HG03025 (cell line): ENCODE measurements at regions not wholly inside any gene's neighbourhood (a gene's known extent, or its start where the extent isn't known, plus 50 kb on each side); places are given as distances from the start of the nearest gene placed in this dataset.
"Not testable (repeated sequence)": the region's sequence is repeated elsewhere in the genome, so short reads cannot be mapped to it uniquely, and the experiment has no call there.

Experiments used
- ATAC-seq: cut with Tn5 transposase; IDR thresholded peaks from one replicate; pipeline ENCODE4 v1.9.1; 2021; ENCODE audit warnings: mild to moderate bottlenecking, moderate library complexity; ENCODE audit not compliant: unreplicated experiment, low FRiP score

GRCh38 chr4:57740625-57741190, 630.5 kb upstream of the IGFBP7 start:
- ATAC-seq: no peak

DNA sequence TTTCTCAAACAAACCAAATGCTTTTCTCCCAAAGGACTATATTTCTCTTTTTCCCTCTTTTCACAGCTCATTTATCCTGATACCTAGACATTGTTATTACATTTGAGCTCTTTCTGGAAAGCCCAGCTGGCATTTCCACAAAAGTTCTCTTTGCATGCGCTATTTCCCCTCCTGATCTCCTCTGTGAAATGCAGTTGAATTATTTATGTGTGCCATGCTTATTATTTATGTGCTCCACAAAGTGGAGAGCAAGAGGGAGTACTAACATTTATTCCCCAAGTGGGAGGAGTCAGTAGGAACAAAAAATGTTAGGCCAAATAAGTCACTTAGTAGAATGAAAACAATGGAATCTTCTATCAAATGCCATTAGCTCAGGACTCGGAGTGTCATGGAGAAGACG, 626.6 kb upstream of the IGFBP7 start:
- no peak for ATAC-seq

DNA sequence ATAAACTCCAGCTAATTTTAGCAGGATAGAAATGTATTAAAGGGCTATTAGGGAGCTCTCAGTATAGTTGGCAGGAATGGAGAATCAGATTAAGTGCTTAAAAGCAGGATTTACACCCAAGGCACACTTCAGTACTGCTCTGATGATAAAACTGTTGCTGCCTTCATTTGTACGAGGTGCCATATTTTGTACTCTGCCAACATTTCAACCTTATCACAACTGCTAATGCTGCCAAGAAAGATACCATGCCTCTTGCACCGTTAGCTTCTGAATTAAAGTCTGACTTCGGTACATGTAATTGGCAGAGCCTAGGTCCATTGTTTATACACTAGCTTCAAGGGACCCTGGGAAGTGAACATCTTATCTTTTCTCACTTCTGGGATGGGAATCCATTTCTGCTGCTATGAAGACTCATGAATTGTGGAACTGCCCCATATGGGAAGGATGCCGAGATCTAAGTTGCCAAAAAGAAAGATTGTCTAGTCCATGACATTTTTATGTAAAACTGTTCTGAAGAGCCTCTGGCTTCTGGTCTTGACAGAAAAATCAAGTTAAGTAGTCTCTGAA, 624.0 kb upstream of the IGFBP7 start:
- no peak for ATAC-seq

GRCh38 chr4:57729775-57730570, 619.8 kb upstream of the IGFBP7 start:
- not testable (repeated sequence) for ATAC-seq

DNA sequence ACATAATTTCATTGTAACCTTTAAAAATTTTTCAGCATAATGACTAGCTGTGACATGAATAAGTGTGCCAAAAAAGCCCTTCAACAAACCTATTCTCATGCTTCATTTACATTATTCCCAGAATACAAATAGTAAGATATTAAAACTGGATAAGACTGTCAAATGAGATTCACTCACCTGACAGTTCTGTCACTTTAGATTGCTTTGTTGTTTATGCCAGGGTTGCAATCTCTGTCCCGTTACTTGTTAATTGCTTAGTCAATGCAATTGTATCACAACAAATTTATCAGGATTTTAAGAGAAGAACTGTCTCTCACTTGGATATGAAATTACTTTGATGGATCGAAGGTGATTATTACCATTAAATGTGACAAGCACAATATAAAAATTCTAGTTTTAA, 616.0 kb upstream of the IGFBP7 start:
- ATAC-seq: no peak

DNA sequence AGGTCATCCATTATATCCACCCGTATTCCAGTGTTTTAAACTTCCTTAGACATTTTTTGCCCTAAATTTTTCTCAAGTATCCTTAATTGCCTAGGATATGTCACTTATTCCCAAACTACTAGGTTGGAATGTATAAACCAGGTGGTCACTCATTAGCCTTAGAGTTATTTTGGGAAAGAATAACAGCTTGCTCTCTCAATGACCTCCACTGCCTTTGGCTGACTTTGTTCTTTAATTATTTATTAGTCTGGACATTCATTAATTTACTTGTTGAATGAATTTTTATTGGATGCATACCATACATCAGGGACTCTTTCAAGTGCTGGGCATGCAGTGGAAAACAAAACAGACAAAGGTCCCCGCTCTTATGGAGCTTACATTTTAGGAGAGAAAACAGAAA, 609.3 kb upstream of the IGFBP7 start:
- ATAC-seq: no peak

- not testable (repeated sequence) for ATAC-seq
These were observed 604.1 kb upstream of the IGFBP7 start for GRCh38 chr4:57714313-57714712.

DNA sequence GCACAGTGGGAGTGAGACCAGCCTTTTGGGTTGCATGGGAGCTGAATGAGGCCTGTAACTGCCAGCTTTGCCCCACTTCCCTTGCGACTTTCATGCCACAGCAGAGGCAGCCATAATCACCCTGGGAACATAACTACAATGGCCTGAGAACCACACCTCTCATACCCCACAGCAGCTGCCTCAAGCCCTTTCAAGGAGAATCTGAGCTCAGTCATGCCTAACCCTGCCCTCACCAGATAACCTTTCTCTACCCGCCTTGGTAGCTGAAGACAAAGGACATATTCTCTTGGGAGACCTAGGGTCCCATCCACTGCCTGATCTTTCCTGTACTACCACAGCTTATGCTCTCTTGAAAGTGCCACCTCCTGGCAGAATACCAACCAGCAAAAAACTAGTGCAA, 599.9 kb upstream of the IGFBP7 start:
- ATAC-seq: no peak

DNA sequence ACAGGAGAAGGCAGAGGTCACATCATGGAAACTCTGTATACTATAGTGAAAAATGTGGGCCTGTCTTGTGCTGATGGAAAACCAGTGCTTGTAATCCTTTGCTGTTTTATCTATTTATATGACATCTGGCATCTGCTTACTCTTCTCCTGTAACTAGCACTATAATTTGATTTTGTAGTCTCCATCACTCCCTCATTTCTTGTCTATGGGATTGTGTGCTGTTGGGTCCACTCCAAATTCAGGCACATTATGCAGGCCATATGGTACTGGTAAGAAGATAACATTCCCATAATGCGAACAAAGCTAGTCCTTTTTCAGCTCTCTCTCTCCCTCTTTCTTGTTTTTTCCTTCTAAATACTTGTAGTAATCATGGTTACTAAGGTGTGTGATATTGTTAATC, 581.2 kb upstream of the IGFBP7 start:
- ATAC-seq: no peak

- ATAC-seq: no peak
These were observed 579.6 kb upstream of the IGFBP7 start for GRCh38 chr4:57689693-57690205.

DNA sequence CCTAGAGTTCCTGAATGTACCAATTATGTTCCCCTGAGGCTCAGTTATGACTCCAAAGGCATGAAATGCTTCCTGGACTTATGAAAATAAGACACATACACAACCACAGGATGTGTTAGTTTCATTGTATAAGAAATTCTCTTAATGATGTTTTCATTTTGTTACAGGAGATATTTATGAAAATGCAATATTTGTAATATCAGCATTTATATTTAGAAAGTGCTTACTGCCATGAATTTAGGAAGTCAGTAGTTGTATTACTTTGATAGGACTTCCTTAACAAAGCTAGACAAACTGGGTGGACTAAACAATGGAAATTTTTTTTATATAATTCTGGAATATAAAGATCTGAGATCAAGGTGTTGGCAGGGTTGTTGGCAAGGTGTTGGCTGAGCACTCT, 572.1 kb upstream of the IGFBP7 start:
- ATAC-seq: no peak

DNA sequence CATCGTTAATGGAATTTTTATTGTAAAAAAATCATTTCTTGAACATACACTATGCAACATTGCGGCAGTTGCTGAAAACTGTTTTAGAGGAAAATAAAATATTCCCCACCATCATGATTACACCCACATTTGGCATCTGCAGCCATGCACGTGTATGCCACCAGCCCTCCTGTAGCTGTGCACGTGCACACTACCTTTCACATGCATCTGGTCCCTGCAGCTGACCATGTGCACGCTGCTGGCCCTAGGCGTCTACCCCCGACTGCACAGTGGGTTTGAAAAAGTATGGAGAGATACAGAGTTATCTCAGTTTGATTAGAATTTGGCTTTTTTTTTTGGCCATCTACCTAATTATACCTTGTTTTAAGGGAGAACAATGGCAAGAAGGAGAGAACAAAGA, 569.8 kb upstream of the IGFBP7 start:
- no peak for ATAC-seq

GRCh38 chr4:57676394-57676793, 566.2 kb upstream of the IGFBP7 start:
- no peak for ATAC-seq

- no peak for ATAC-seq
These were observed 562.8 kb upstream of the IGFBP7 start for GRCh38 chr4:57672846-57673433.

- ATAC-seq: no peak
These were observed 558.4 kb upstream of the IGFBP7 start for GRCh38 chr4:57668621-57669020.

GRCh38 chr4:57665806-57666205, 555.6 kb upstream of the IGFBP7 start:
- no peak for ATAC-seq

DNA sequence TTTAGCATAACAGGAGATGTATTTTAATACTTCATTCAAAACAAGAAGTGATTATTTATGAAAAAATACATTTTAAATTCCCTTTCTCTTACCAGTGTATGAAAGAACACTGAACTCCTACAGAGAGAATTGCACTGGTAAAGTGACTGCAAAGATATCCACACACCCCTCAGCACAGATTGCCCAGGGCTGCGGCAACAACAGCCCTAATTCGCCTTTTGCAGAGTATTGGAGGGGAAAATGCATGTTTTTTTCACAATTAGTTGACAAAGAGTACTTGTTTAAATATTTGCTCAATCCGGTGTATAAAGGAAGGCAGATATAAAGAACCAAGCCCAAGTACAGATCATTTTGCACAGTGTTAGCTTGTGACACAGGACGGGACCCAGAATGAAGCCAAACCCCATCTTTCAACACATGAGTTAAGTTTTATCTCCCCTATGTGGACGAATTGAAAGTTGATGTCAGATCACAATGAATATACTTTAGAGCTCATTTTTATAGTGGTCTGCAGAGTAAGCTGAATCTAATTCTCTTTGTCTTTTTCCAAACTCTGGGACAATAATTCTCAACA, 551.4 kb upstream of the IGFBP7 start:
- ATAC-seq: no peak

GRCh38 chr4:57658673-57659072, 548.5 kb upstream of the IGFBP7 start:
- no peak for ATAC-seq

DNA sequence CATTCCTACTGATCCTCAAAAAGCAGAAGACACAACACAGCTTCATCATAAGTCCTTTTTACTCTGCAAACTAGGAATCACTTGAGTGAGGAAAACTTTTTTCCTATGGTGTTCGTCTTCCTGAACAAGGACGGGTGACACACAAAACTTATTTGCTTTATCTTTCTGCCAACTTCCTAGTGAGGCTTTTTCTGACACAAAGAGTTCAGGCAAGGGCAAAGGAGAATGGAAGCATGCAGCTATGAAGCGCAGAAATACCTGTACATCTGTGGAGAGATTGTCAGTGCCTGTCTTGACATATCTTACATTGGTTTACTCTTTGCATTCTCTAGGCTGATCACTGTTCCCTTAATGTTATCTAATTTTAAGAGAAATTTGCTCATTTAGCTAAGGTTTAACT, 548.0 kb upstream of the IGFBP7 start:
- no peak for ATAC-seq

DNA sequence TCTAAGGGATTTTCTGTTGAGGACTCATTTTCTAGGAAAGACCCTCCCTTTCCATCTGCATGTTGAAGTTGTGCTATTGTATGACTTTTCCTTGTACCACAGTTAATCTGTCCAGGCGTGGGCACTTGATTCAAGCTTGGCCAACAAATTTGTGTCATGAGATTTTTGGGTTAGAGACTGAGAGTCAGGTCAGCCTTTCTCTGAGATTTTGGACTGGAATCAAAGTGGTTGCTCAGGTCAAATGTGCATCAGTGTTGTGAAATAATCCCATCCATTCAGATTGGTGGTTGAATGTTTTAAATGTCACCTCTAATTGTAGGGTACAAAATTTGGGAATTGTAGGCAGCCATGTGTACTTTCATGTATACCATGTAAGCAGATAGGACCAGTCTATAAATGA, 545.2 kb upstream of the IGFBP7 start:
- no peak for ATAC-seq

DNA sequence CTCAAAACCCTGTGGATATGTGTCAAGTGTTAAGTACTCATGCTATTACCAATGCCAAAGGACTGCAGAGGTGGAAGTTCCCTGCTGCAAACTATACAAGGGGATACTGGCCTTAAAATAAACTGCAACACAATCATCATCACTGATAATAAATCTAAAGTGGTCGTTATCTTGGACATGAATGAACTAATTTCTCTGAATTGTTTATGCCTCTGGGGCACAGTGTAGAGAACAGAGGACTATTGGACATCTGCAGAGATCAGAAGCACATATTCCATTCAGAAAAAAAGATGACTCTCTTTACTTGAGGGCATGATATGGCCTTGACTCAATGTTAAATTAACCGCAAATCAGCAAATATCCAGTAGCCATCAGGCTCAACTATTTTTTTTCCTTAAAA, 542.6 kb upstream of the IGFBP7 start:
- no peak for ATAC-seq
